Gastrocnemius medialis (tissue), 4 donors: ENCODE measurements at regions not wholly inside any gene's neighbourhood (a gene's known extent, or its start where the extent isn't known, plus 50 kb on each side); places are given as distances from the start of the nearest gene placed in this dataset.

Experiments used
- POLR2A ChIP-seq, 2 donors: fragments of 450-650 bp; IDR thresholded peaks; one replicate each; pipeline ENCODE4 v1.6.1; 2017; ENCODE audit warnings: antibody characterized with exemption in 2 of 2, mild to moderate bottlenecking in 2 of 2, moderate library complexity in 2 of 2
- TF ChIP-seq, protein P1 (sequence below), 5 experiments: fragments of 450-650 bp in 3 of 5; fragments of 200-600 bp in 2 of 5; sonication (generic) in 2 of 5; IDR thresholded peaks in 4 of 5; conservative IDR thresholded peaks in 1 of 5; 1 replicate in 4 of 5; 2 replicates in 1 of 5; pipeline ENCODE4 v1.5.1; 2016 to 2019; ENCODE audit warnings: antibody characterized with exemption in 5 of 5, mild to moderate bottlenecking in 3 of 5, moderate library complexity in 3 of 5

DNA sequence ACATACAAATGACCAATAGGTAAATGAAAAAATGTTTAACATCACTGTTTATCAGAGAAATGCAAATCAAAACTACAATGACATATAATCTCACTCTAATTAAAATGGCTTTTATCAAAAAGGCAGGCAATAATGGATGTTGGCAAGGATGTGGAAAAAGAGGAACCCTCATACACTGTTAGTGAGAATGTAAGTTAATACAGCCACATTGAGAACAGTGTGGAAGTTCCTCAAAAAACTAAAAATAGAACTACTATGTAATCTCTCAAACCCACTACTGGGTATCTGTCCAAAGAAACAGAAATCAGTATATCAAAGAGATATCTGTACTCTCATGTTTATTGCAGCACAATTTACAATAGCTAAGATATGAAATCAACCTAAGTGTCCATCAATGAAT is 165.9 kb upstream of the HHIP start:
- TF ChIP-seq, protein P1, sequence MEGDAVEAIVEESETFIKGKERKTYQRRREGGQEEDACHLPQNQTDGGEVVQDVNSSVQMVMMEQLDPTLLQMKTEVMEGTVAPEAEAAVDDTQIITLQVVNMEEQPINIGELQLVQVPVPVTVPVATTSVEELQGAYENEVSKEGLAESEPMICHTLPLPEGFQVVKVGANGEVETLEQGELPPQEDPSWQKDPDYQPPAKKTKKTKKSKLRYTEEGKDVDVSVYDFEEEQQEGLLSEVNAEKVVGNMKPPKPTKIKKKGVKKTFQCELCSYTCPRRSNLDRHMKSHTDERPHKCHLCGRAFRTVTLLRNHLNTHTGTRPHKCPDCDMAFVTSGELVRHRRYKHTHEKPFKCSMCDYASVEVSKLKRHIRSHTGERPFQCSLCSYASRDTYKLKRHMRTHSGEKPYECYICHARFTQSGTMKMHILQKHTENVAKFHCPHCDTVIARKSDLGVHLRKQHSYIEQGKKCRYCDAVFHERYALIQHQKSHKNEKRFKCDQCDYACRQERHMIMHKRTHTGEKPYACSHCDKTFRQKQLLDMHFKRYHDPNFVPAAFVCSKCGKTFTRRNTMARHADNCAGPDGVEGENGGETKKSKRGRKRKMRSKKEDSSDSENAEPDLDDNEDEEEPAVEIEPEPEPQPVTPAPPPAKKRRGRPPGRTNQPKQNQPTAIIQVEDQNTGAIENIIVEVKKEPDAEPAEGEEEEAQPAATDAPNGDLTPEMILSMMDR (IDR thresholded peaks at IDR 0.05 in 4 of 5, conservative IDR thresholded peaks at IDR 0.05 in 1 of 5), result no peak
- TF ChIP-seq POLR2A (IDR thresholded peaks at IDR 0.05), result no peak
